ENCODE measurements at regions not wholly inside any gene's neighbourhood (a gene's known extent, or its start where the extent isn't known, plus 50 kb on each side); places are given as distances from the start of the nearest gene placed in this dataset.

DNA sequence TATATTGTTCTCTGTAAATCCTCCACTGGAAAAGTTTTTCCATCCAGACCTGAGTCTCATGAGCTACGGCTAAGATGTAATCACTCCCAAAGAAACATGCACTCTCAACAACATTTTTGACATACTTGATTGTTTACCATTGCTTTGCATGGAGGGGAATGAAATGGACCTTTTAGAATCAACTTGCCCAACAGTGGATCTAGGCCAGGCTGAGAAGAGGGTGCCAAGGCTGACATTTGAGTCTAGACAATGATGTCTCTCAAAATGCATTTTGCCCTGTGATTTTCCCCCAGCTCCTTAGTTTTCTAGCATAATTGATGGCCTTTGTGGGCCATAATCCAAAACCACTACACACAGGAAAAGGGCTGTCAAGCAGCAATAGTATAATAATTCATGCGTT is 297.9 kb upstream of the KLF6 start:
- TF ChIP-seq, protein P1, sequence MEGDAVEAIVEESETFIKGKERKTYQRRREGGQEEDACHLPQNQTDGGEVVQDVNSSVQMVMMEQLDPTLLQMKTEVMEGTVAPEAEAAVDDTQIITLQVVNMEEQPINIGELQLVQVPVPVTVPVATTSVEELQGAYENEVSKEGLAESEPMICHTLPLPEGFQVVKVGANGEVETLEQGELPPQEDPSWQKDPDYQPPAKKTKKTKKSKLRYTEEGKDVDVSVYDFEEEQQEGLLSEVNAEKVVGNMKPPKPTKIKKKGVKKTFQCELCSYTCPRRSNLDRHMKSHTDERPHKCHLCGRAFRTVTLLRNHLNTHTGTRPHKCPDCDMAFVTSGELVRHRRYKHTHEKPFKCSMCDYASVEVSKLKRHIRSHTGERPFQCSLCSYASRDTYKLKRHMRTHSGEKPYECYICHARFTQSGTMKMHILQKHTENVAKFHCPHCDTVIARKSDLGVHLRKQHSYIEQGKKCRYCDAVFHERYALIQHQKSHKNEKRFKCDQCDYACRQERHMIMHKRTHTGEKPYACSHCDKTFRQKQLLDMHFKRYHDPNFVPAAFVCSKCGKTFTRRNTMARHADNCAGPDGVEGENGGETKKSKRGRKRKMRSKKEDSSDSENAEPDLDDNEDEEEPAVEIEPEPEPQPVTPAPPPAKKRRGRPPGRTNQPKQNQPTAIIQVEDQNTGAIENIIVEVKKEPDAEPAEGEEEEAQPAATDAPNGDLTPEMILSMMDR (IDR thresholded peaks at IDR 0.05; ENCODE audit: insufficient read depth, low read depth, low read length): no peak
- TF ChIP-seq EZH2 (IDR thresholded peaks at IDR 0.05; ENCODE audit: insufficient read depth, low read length): no peak
